Ammon's horn (tissue), 1 donor: ENCODE measurements at regions not wholly inside any gene's neighbourhood (a gene's known extent, or its start where the extent isn't known, plus 50 kb on each side); places are given as distances from the start of the nearest gene placed in this dataset.
"Not testable (repeated sequence)": the region's sequence is repeated elsewhere in the genome, so short reads cannot be mapped to it uniquely, and the experiment has no call there.

Experiments
- DNase-seq: peaks from one replicate; pipeline ENCODE4 v3.0.0-alpha.2; 2016; ENCODE audit warnings: low spot score

- DNase-seq: no peak
These were observed 191.3 kb upstream of the KCNJ3 start for GRCh38 chr2:154507186-154507585.

DNA sequence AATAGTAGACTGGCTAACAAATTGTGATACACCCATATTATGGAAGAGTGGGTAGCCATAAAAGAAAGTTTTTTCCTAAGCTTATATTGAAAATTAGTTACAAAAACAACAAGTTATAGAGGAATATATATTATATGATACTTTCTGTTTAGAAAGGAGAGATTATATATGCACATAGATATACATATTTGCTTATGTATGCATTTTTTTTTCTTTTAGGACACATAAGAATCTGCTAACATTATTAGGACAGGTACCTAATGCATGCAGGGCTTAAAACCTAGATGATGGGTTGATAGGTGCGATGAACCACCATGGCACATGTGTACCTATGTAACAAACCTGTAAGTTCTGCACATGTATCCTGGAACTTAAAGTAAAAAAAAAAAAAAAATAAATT, 179.6 kb upstream of the KCNJ3 start:
- no peak for DNase-seq

- DNase-seq: not testable (repeated sequence)
These were observed 177.5 kb upstream of the KCNJ3 start for GRCh38 chr2:154520951-154521350.

- no peak for DNase-seq
These were observed 172.3 kb upstream of the KCNJ3 start for GRCh38 chr2:154526234-154526633.

DNA sequence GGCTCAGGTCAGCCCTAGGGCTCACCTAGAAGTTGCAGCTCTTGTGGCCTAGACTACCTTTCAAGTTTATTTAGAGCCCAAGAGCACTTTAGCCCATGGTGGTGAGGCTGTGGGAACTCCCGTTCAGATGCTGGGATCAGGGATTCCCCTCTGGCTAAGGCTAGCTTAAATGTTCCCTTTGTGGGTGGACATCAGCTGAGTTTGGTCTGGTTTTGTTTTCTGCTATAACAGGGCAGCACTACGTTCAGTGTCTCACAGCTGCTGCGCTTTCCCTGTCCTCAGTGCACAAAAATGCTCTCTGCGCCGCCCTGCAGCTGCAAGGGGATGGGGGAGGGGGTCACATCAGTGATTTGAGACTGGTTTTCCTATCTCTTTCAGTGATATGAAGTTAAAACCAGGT, 170.5 kb upstream of the KCNJ3 start:
- no peak for DNase-seq

GRCh38 chr2:154532004-154532403, 166.5 kb upstream of the KCNJ3 start:
- no peak for DNase-seq

- no peak for DNase-seq
These were observed 165.7 kb upstream of the KCNJ3 start for GRCh38 chr2:154532763-154533162.

GRCh38 chr2:154533300-154533940, 165.1 kb upstream of the KCNJ3 start:
- no peak for DNase-seq

- DNase-seq: no peak
These were observed 161.5 kb upstream of the KCNJ3 start for GRCh38 chr2:154537024-154537423.

DNA sequence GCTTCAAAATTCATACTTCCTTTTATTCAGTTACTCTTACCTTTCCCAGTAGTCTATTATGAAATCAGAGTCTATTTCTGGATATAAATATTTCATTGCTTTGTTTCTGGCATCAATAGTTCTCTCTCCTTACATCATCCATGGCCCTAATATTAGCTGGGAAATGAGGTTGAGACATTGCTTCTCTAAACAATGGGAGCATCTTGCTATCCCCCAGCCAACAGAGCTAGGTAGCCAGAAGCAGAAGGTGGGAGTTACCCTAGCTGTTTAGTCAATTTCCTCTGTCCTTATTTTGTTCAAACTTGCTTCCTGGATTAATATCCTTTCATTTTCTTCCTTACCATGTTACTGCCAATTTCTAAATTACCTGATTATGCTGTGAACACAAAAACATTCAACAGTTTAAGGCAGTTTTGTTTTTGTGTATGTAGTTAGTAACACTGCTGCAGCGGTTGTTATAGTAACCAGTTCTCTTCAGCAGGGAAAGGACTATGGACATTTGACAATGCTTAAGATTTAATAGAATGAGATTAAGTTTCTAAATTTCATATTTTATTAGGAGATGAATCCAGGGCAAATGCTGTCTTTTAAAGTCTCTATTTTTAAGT, 160.5 kb upstream of the KCNJ3 start:
- DNase-seq: no peak

DNA sequence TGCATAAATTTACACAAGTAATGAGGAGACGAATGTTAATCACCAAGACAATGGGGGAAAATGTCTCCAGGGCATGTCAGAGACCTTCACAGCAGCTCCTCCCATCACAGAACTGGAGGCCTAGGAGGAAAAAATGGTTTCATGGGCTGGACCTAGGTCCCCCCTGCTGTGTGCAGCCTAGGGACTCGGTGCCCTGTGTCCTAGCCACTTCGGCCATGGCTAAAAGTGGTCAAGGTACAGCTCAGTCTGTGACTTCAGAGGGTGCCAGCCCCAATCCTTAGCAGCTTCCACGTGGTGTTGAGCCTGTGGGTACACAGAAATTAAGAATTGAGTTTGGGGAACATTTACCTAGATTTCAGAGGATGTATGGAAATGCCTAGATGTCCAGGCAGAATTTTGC, 152.2 kb upstream of the KCNJ3 start:
- DNase-seq: no peak

GRCh38 chr2:154549869-154550268, 148.6 kb upstream of the KCNJ3 start:
- DNase-seq: no peak

- no peak for DNase-seq
These were observed 146.8 kb upstream of the KCNJ3 start for GRCh38 chr2:154551649-154552048.

- no peak for DNase-seq
These were observed 144.4 kb upstream of the KCNJ3 start for GRCh38 chr2:154554046-154554445.

- no peak for DNase-seq
These were observed 142.8 kb upstream of the KCNJ3 start for GRCh38 chr2:154555710-154556109.

DNA sequence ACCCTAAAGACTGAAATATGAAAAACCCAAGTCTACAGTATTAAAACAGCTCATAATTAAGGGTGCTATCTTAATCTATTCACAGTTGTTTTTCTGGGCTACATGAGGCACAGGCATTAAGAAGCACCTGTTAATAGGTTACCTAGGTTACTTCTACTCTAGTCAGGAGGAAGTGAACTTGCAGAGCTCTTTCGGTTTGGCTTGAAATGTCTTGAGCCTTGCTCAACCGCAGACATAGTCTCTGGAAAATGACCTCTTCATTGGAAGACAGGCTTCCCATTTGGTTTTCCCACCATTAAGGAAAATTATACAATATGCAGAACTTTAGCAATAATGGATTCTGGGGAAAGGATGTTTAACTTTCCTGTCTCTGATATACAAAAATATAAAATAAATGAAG, 142.3 kb upstream of the KCNJ3 start:
- no peak for DNase-seq

GRCh38 chr2:154556607-154557006, 141.9 kb upstream of the KCNJ3 start:
- no peak for DNase-seq

DNA sequence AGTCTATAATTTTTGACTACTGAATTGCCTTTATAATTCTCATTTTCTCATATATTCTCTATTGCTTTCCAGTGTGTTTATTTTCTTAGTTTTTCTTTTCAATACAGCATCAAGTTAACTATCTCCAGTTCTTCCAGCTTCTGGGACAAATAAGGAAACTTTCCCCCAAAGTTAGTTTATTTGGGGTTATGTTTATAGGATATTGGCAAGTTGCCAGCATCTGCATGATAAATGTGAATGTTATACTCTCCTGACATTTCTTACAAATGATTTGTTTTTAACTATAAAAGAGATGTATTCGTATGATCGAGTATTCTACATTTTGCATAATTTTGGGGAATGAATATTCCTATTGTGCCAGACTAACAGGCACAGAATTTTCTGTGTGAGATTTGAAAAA, 140.6 kb upstream of the KCNJ3 start:
- DNase-seq: no peak

DNA sequence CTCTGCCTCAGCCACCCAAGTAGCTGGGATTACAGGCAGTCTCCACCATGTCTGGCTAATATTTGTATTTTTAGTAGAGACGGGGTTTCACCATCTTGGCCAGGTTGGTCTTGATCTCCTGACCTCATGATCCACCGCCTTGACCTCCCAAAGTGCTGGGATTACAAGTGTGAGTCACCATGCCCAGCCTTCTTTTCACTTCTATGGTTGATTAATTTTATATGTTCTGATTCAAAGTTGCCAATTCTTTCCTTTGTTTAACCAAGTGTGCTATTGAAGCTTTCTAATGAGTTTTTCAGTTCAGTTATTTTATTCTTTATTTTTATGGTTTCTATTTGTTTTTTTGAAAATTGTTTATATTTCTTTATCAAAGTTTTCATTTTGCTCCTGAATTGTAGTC, 133.1 kb upstream of the KCNJ3 start:
- no peak for DNase-seq

DNA sequence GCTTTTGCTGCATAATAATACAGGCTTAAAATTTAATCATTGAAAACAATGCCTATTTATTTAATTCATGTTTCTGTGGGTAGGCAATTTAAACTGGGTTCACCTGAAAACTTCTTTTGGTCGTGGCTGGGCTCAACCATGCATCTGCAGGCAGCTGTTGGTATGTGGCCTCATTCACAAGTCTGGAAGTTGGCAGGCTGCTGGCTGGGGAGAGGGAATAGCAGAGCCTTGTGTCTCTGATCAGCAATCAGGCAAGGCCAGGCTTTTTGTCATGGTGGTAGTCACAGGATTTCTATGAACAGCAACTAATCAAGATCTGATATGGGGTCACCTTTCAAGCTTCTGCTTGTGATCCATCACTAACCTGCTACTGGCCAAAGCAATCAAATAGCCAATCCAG, 130.1 kb upstream of the KCNJ3 start:
- DNase-seq: no peak

DNA sequence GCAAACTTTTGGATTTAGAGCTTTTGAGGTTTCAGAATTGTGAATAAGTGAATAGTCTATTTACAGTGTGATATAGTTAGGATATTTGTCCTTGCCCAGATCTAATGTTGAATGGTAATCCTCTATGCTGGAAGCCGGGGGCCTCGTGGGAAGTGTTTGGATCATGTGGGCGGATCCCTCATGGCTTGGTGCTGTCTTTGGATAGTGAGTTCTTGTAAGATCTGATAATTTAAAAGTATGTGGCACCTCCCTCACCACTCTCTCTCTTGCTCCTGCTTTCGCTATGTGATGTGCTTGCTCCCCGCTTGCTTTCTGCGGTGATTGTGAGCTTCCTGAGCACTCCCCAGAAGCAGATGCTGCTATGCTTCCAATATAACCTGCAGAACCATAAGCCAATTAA, 128.0 kb upstream of the KCNJ3 start:
- DNase-seq: no peak

GRCh38 chr2:154576699-154577098, 121.8 kb upstream of the KCNJ3 start:
- not testable (repeated sequence) for DNase-seq

DNA sequence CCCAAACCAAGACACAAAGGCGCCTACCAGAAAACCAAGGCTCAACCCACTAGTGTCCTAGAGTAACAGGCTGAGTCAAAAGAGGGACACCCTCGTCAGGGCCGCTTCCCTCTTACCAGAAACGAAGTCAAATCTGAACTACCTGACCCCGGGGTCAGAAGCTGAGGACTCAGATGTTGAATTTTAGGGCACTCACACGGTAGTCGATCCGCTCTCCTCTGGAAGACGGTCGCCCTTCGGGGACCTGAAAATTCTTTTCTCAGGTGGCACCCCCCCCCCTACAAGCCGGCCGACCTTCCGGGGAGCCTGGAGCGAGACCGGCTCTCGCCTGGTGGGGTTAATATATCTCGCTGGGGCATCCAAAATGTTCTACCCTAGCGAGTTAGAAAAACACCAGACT, 121.1 kb upstream of the KCNJ3 start:
- no peak for DNase-seq

- DNase-seq: no peak
These were observed 117.7 kb upstream of the KCNJ3 start for GRCh38 chr2:154580767-154581166.
